Heart right ventricle (tissue), 16 donors: ENCODE measurements at regions not wholly inside any gene's neighbourhood (a gene's known extent, or its start where the extent isn't known, plus 50 kb on each side); places are given as distances from the start of the nearest gene placed in this dataset.

ENCODE experiments used
- ATAC-seq, 8 donors: fragments of 200-7000 bp; cut with Tn5 transposase; one replicate each; pipeline ENCODE4 v1.9.1; 2020; ENCODE audit warnings: mild to moderate bottlenecking in 8 of 8, moderate library complexity in 8 of 8, moderate number of reproducible peaks in 1 of 8
- DNase-seq, 2 donors: peaks; one replicate each; pipeline ENCODE4 v3.0.0-alpha.2; 2020
- H3K27ac ChIP-seq, 10 donors: fragments of 200-600 bp; sonication (generic) in 2 of 10; one replicate each; pipeline versions ENCODE4 v1.5.0 to v1.8.0; 2020 to 2022; ENCODE audit warnings: mild to moderate bottlenecking in 3 of 10
- H3K27me3 ChIP-seq, 7 donors: fragments of 200-600 bp; one replicate each; pipeline ENCODE4 v1.8.0; 2021 to 2022; ENCODE audit warnings: mild to moderate bottlenecking in 2 of 7
- H3K36me3 ChIP-seq, 9 donors: fragments of 200-600 bp; sonication (generic) in 1 of 9; one replicate each; pipeline versions ENCODE4 v1.5.0 to v1.8.0; 2020 to 2022; ENCODE audit warnings: mild to moderate bottlenecking in 2 of 9
- H3K4me1 ChIP-seq, 9 donors: fragments of 200-600 bp; sonication (generic) in 1 of 9; one replicate each; pipeline versions ENCODE4 v1.5.0 to v1.8.0; 2020 to 2022; ENCODE audit warnings: mild to moderate bottlenecking in 4 of 9
- H3K4me3 ChIP-seq, 10 donors: fragments of 200-600 bp; sonication (generic) in 2 of 10; one replicate each; pipeline versions ENCODE4 v1.5.0 to v1.8.0; 2020 to 2022; ENCODE audit warnings: mild to moderate bottlenecking in 7 of 10, moderate library complexity in 2 of 10
- H3K9me3 ChIP-seq, 11 donors: fragments of 200-600 bp in 10 of 11; sonication (generic) in 2 of 11; one replicate each; pipeline versions ENCODE4 v1.5.0 to v1.8.0; 2013 to 2022; ENCODE audit warnings: mild to moderate bottlenecking in 2 of 11, control low read depth in 1 of 11, moderate library complexity in 1 of 11
- CTCF ChIP-seq, 9 donors: fragments of 200-600 bp; sonication (generic) in 2 of 9; IDR thresholded peaks; one replicate each; pipeline versions ENCODE4 v1.5.0 to v1.8.0; 2021 to 2022; ENCODE audit warnings: antibody characterized with exemption in 9 of 9, mild to moderate bottlenecking in 5 of 9, moderate library complexity in 1 of 9
- WGBS, 2 donors: extraction: QIAGEN DNeasy Blood & Tissue Kit; methylation state at CpG; one replicate each; pipeline ENCODE4 v1.1.7; 2013; ENCODE audit warnings: inconsistent platforms in 1 of 2; 5-methylcytosine and 5-hydroxymethylcytosine counted together
- intact Hi-C, 10 donors: fragments of 100-400 bp; cut with DNase I; formaldehyde crosslinking; loops; one replicate each; pipeline versions ENCODE4 v1.11.1 to v1.14.2; 2022
- donor health status: Arrhythmogenic right ventricular cardiomyopathy.
- donor health status: ischemic (EF 13 %, LVEDD 7.1; RV severe dilation, severe dysfunction).
- donor health status: healthy with polysubstance abuse.
- donor health status: DM: no; HTN: yes; CAD: no.
- donor health status: DM: no; HTN: no; CAD: no.
- donor health status: ischemic (EF 25% LVEDD 6.9; RV normal size, moderate dysfunction).
- donor health status: ischemic (EF 25% LVEDD 5.7; RV mildly dilated, moderate dysfunction).
- donor health status: healthy.
- donor health status: DM: yes; HTN: yes; CAD: no.
- donor health status: Ischemic cardiomyopathy.
- donor health status: ischemic (EF 35%, LVEDD 5.7; RV mildly dilated, moderate dysfunction).
- donor health status: nonischemic (EF 11% LVEDD 7.7; RV severe dilation, severe dysfunction).
- donor health status: DM: yes; HTN: yes; CAD: no.
- donor health status: PGD.
- donor health status: ischemic (EF 29% LVEDD 5.4; RV normal size, mild dysfunction).
- donor health status: nonischemic (EF 23%, LVEDD 6.1; RV moderate dilation, normal function).

- TF ChIP-seq CTCF (IDR thresholded peaks at IDR 0.05) = no peak
- intact Hi-C loops = no loop called here
- Histone ChIP-seq H3K4me1 (no peaks in the 10 kb centered on the region), H3K27ac (no peak overlapping the region), H3K9me3 (no peaks in the 10 kb centered on the region), H3K36me3 (no peaks in the 10 kb centered on the region), H3K4me3 (no peak overlapping the region), H3K27me3 (peaks cover 0 to 9% (median 0%) of the 10 kb centered on the region in 7 donors)
- WGBS, 2 donors = 86 to 93% methylated on average over 8 of the region's 8 CpGs
- DNase-seq = no peak
- ATAC-seq = no peak
These were observed 53.8 kb upstream of the DHRS4 start for GRCh38 chr14:23899788-23900187.

- WGBS, 2 donors = 70 to 81% methylated on average over 4 of the region's 4 CpGs
These were observed 50.1 kb upstream of the DHRS4 start for GRCh38 chr14:23903442-23903841.

More at GRCh38 chr14:23903442-23903841, 50.1 kb upstream of the DHRS4 start:
- Histone ChIP-seq H3K27me3 (peaks cover 0 to 13% (median 0%) of the 10 kb centered on the region in 7 donors), H3K27ac (no peak overlapping the region), H3K4me3 (no peak overlapping the region), H3K9me3 (no peaks in the 10 kb centered on the region), H3K4me1 (no peaks in the 10 kb centered on the region), H3K36me3 (no peaks in the 10 kb centered on the region)
- TF ChIP-seq CTCF (IDR thresholded peaks at IDR 0.05) = no peak
- ATAC-seq (no peak), DNase-seq (no peak)
- intact Hi-C loops = no loop called here
